K562 (cell line): ENCODE measurements at regions not wholly inside any gene's neighbourhood (a gene's known extent, or its start where the extent isn't known, plus 50 kb on each side); places are given as distances from the start of the nearest gene placed in this dataset.

Source experiments
- ATAC-seq: fragments of 200-7000 bp; cut with Tn5 transposase; 3 replicates; pipeline ENCODE4 v1.9.1; 2020; ENCODE audit warnings: moderate library complexity
- BruUV-seq: library from RNA; stranded (reverse); fragments of 400-500 nt; replicated peaks from 2 replicates; lab custom pipeline; 2021; lab: Mats Ljungman, UMichigan
- CTCF ChIA-PET: fragments of 300-600 bp; formaldehyde crosslinking; extraction: SDS; loops from one replicate; lab custom pipeline; 2021; ENCODE audit warnings: low intra/inter-chr PET ratio; lab: Yijun Ruan, JAX
- POLR2A ChIA-PET: fragments of 300-600, 350-650 bp; sonication (Branson Sonifier 250); formaldehyde crosslinking; extraction: SDS; loops from one replicate; lab custom pipeline; 2021; ENCODE audit warnings: antibody characterized with exemption, inconsistent platforms; lab: Yijun Ruan, JAX
- DNase-seq, 4 experiments: peaks; one replicate each; pipeline versions ENCODE4 v3.0.0 to v3.0.0-alpha.2; 2011 to 2018; ENCODE audit warnings: low spot score in 3 of 4, mixed read lengths in 3 of 4; ENCODE audit errors: extremely low read depth in 1 of 4
- FAIRE-seq: peaks from 2 replicates; lab custom pipeline; 2011; peaks lifted over from hg19 to GRCh38; lab: Jason Lieb, UNC
- H2AFZ ChIP-seq: 2 replicates; pipeline ENCODE4 v1.6.0; 2011; ENCODE audit warnings: low read depth, low read length, control low read depth, inconsistent platforms
- H3K27ac ChIP-seq: fragments of 200-600 bp; 3 replicates; pipeline ENCODE4 v1.8.0; 2011; ENCODE audit warnings: low read depth, mild to moderate bottlenecking, control low read depth, inconsistent platforms, low read length, moderate library complexity, mixed read lengths; ENCODE audit errors: extremely low read depth
- H3K27me3 ChIP-seq, 2 experiments: fragments of 300-600 bp in 1 of 2; 2 replicates in 1 of 2; 3 replicates in 1 of 2; pipeline versions ENCODE4 v1.6.0 to v1.8.0; 2011; ENCODE audit warnings: inconsistent platforms in 2 of 2, low read length in 2 of 2, mild to moderate bottlenecking in 1 of 2, mixed read lengths in 1 of 2, moderate library complexity in 1 of 2; ENCODE audit not compliant: control insufficient read depth in 2 of 2, insufficient read depth in 2 of 2
- H3K36me3 ChIP-seq: fragments of 300-600 bp; 3 replicates; pipeline ENCODE4 v1.8.0; 2011; ENCODE audit warnings: mild to moderate bottlenecking, low read length, inconsistent platforms; ENCODE audit not compliant: control insufficient read depth, insufficient read depth
- H3K4me1 ChIP-seq, 2 experiments: fragments of 200-600 bp in 1 of 2; replicated peaks in 1 of 2; 2 replicates in 1 of 2; 3 replicates in 1 of 2; pipeline versions ENCODE4 v1.5.1 to v1.8.0; 2011; ENCODE audit warnings: inconsistent platforms in 2 of 2, low read length in 2 of 2, mild to moderate bottlenecking in 1 of 2, mixed read lengths in 1 of 2, moderate library complexity in 1 of 2; ENCODE audit not compliant: control insufficient read depth in 2 of 2, insufficient read depth in 2 of 2
- H3K4me2 ChIP-seq: 2 replicates; pipeline ENCODE4 v1.6.1; 2011; ENCODE audit warnings: low read length, control low read depth, inconsistent platforms, mixed read lengths; ENCODE audit not compliant: insufficient read depth
- H3K4me3 ChIP-seq: fragments of 200-600 bp; sonication (generic), shearing (Covaris generic); 2 replicates; pipeline ENCODE4 v1.5.1; 2016; ENCODE audit warnings: control low read depth, inconsistent platforms
- H3K79me2 ChIP-seq: fragments of 200-600 bp; 3 replicates; pipeline ENCODE4 v1.8.0; 2011; ENCODE audit warnings: low read length, inconsistent platforms; ENCODE audit not compliant: control insufficient read depth, insufficient read depth
- H3K9ac ChIP-seq, 2 experiments: 2 replicates each; pipeline versions ENCODE4 v1.6.0 to v1.6.1; 2011; ENCODE audit warnings: low read depth in 2 of 2, low read length in 2 of 2, control low read depth in 1 of 2, inconsistent platforms in 1 of 2, mild to moderate bottlenecking in 1 of 2, mixed read lengths in 1 of 2; ENCODE audit not compliant: insufficient read depth in 1 of 2
- H3K9me1 ChIP-seq: one replicate; pipeline ENCODE4 v1.6.0; 2011; ENCODE audit warnings: inconsistent platforms, mild to moderate bottlenecking, low read length, moderate library complexity; ENCODE audit not compliant: control insufficient read depth, insufficient read depth
- H3K9me3 ChIP-seq: replicated peaks from 2 replicates; pipeline ENCODE4 v1.5.1; 2011; ENCODE audit warnings: low read depth, low read length, inconsistent platforms; ENCODE audit not compliant: control insufficient read depth, insufficient read depth
- H4K20me1 ChIP-seq: replicated peaks from 2 replicates; pipeline ENCODE4 v1.6.1; 2011; ENCODE audit warnings: low read length, inconsistent platforms, mixed read lengths; ENCODE audit not compliant: control insufficient read depth, insufficient read depth
- MEF2A ChIP-seq: IDR thresholded peaks from 2 replicates; pipeline ENCODE4 v1.6.1; 2011; ENCODE audit warnings: low read depth, mild to moderate bottlenecking, low read length, moderate library complexity; ENCODE audit not compliant: control insufficient read depth
- MTF1 ChIP-seq: fragments of 250-450 bp; sonication (Bioruptor Pico); IDR thresholded peaks from 2 replicates; pipeline ENCODE4 v1.9.0; 2021; ENCODE audit warnings: moderate library complexity, mild to moderate bottlenecking, inconsistent platforms, borderline replicate concordance
- NFIX ChIP-seq: fragments of 250-450 bp; sonication (Bioruptor Pico); IDR thresholded peaks from 2 replicates; pipeline ENCODE4 v1.4.0; 2020; ENCODE audit warnings: low read depth, mild to moderate bottlenecking, moderate library complexity
- PHF21A ChIP-seq: fragments of 450-650 bp; IDR thresholded peaks from 2 replicates; pipeline ENCODE4 v1.6.1; 2017; ENCODE audit warnings: low read depth, borderline replicate concordance
- SOX6 ChIP-seq: fragments of 450-650 bp; IDR thresholded peaks from 2 replicates; pipeline ENCODE4 v1.6.1; 2014; ENCODE audit warnings: mild to moderate bottlenecking
- THRAP3 ChIP-seq: fragments of 450-650 bp; IDR thresholded peaks from 2 replicates; pipeline ENCODE4 v1.6.1; 2016; ENCODE audit warnings: mild to moderate bottlenecking, inconsistent platforms, borderline replicate concordance
- ZNF717 ChIP-seq: fragments of 250-450 bp; sonication (Bioruptor Pico); IDR thresholded peaks from 2 replicates; pipeline ENCODE4 v1.5.0; 2021
- ZNF740 ChIP-seq, 3 experiments: fragments of 200-800 bp in 1 of 3; sonication (Bioruptor generic) in 1 of 3; sonication (generic) in 1 of 3; formaldehyde crosslinking in 1 of 3; IDR thresholded peaks; 2 replicates each; pipeline versions ENCODE4 v1.6.1 to v1.8.0; 2016 to 2022; ENCODE audit warnings: mild to moderate bottlenecking in 2 of 3, missing compliant biosample characterization in 2 of 3, missing genetic modification characterization in 2 of 3, missing genetic modification reagents in 1 of 3
- ZZZ3 ChIP-seq: fragments of 450-650 bp; IDR thresholded peaks from 2 replicates; pipeline ENCODE4 v1.6.1; 2016; ENCODE audit warnings: antibody characterized with exemption, mild to moderate bottlenecking, moderate library complexity
- WGBS: fragments of 100-300 bp; shearing (Covaris generic); methylation state at CpG from one replicate; pipeline ENCODE4 v1.1.6; 2016; ENCODE audit warnings: low coverage, mixed read lengths; ENCODE audit not compliant: insufficient coverage; ENCODE audit errors: missing lambda C conversion rate; 5-methylcytosine and 5-hydroxymethylcytosine counted together
- in situ Hi-C: fragments of 300-500 bp; cut with MboI; formaldehyde crosslinking; loops from 4 replicates; pipeline ENCODE4 v1.15.0; 2018; ENCODE audit warnings: inconsistent platforms, mixed read lengths
- intact Hi-C: fragments of 100-400 bp; cut with micrococcal nuclease; formaldehyde crosslinking; loops from 2 replicates; pipeline ENCODE4 v1.14.2; 2022
- TF ChIP-seq, protein P1 (sequence below): fragments of 450-650 bp; IDR thresholded peaks from 2 replicates; pipeline ENCODE4 v1.6.1; 2014; ENCODE audit warnings: low read depth, mild to moderate bottlenecking, moderate library complexity, borderline replicate concordance
- TF ChIP-seq, protein P2 (sequence below), 2 experiments: fragments of 450-650 bp in 1 of 2; sonication (generic) in 1 of 2; formaldehyde crosslinking in 1 of 2; IDR thresholded peaks; 2 replicates each; pipeline versions ENCODE4 v1.7.1 to v1.9.0; 2016 to 2022; ENCODE audit warnings: inconsistent platforms in 1 of 2, mild to moderate bottlenecking in 1 of 2, missing genetic modification reagents in 1 of 2

GRCh38 chr2:123521854-123522253 lies 503.2 kb upstream of the CNTNAP5 start:
- H3K27ac ChIP-seq, result no peak overlapping the region
- H3K79me2 ChIP-seq, result no peaks in the 10 kb centered on the region
- DNase-seq, result no peak
- H3K4me2 ChIP-seq, result no peak overlapping the region
- H3K9me1 ChIP-seq, result no peaks in the 10 kb centered on the region
- ChIA-PET POLR2A (no interaction called here), CTCF (no interaction called here)
- H3K36me3 ChIP-seq, result no peaks in the 10 kb centered on the region
- in situ Hi-C loops, result no loop called here
- no TSS peak for BruUV-seq
- no peaks in the 10 kb centered on the region for H3K27me3 ChIP-seq
- no peaks in the 10 kb centered on the region for H4K20me1 ChIP-seq
- no peak overlapping the region for H2AFZ ChIP-seq
- WGBS, result 0% methylated on average over 1 of the region's 1 CpG
- TF ChIP-seq MEF2A, result no peak
- TF ChIP-seq PHF21A, result no peak
- no peak for TF ChIP-seq ZNF717 (CRISPR knock-in tag)
- TF ChIP-seq ZNF740 (CRISPR knock-in tag; IDR thresholded peaks at IDR 0.05), result no peak
- no peak for TF ChIP-seq ZNF740 (tag; IDR thresholded peaks at IDR 0.05)
- TF ChIP-seq, protein P1, sequence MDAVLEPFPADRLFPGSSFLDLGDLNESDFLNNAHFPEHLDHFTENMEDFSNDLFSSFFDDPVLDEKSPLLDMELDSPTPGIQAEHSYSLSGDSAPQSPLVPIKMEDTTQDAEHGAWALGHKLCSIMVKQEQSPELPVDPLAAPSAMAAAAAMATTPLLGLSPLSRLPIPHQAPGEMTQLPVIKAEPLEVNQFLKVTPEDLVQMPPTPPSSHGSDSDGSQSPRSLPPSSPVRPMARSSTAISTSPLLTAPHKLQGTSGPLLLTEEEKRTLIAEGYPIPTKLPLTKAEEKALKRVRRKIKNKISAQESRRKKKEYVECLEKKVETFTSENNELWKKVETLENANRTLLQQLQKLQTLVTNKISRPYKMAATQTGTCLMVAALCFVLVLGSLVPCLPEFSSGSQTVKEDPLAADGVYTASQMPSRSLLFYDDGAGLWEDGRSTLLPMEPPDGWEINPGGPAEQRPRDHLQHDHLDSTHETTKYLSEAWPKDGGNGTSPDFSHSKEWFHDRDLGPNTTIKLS, result no peak
- no peak for TF ChIP-seq ZZZ3
- no peak for TF ChIP-seq MTF1
- TF ChIP-seq, protein P2, sequence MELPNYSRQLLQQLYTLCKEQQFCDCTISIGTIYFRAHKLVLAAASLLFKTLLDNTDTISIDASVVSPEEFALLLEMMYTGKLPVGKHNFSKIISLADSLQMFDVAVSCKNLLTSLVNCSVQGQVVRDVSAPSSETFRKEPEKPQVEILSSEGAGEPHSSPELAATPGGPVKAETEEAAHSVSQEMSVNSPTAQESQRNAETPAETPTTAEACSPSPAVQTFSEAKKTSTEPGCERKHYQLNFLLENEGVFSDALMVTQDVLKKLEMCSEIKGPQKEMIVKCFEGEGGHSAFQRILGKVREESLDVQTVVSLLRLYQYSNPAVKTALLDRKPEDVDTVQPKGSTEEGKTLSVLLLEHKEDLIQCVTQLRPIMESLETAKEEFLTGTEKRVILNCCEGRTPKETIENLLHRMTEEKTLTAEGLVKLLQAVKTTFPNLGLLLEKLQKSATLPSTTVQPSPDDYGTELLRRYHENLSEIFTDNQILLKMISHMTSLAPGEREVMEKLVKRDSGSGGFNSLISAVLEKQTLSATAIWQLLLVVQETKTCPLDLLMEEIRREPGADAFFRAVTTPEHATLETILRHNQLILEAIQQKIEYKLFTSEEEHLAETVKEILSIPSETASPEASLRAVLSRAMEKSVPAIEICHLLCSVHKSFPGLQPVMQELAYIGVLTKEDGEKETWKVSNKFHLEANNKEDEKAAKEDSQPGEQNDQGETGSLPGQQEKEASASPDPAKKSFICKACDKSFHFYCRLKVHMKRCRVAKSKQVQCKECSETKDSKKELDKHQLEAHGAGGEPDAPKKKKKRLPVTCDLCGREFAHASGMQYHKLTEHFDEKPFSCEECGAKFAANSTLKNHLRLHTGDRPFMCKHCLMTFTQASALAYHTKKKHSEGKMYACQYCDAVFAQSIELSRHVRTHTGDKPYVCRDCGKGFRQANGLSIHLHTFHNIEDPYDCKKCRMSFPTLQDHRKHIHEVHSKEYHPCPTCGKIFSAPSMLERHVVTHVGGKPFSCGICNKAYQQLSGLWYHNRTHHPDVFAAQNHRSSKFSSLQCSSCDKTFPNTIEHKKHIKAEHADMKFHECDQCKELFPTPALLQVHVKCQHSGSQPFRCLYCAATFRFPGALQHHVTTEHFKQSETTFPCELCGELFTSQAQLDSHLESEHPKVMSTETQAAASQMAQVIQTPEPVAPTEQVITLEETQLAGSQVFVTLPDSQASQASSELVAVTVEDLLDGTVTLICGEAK (IDR thresholded peaks at IDR 0.05), result no peak
- TF ChIP-seq, protein P2 (CRISPR knock-in tag; IDR thresholded peaks at IDR 0.05), result no peak
- no peak for TF ChIP-seq NFIX (CRISPR knock-in tag)
- no peak for TF ChIP-seq SOX6
- no peak for TF ChIP-seq THRAP3
- no peak overlapping the region for H3K4me3 ChIP-seq
- no peak for ATAC-seq
- H3K9me3 ChIP-seq, result no peaks in the 10 kb centered on the region
- no peaks in the 10 kb centered on the region for H3K4me1 ChIP-seq
- no peak overlapping the region for H3K9ac ChIP-seq
- FAIRE-seq, result no peak
- intact Hi-C loops, result no loop called here
